ENCODE measurements at regions not wholly inside any gene's neighbourhood (a gene's known extent, or its start where the extent isn't known, plus 50 kb on each side); places are given as distances from the start of the nearest gene placed in this dataset.

- ChIA-PET POLR2A (no interaction called here), CTCF (no interaction called here)
- Histone ChIP-seq H3K4me3 (replicated peaks in 1 of 3; ENCODE audit: insufficient read depth in 1 of 3, low read depth in 1 of 3, low read length in 3 of 3) (no peak overlapping the region), H2AFZ (ENCODE audit: low read depth, low read length) (no peak overlapping the region), H3K9me1 (replicated peaks; ENCODE audit: control insufficient read depth, extremely low read depth, insufficient read depth, low read length) (no peaks in the 10 kb centered on the region), H3K9ac (replicated peaks; ENCODE audit: extremely low read depth, insufficient read depth, low read length) (no peak overlapping the region), H3K79me2 (ENCODE audit: control insufficient read depth, insufficient read depth, low read length) (no peaks in the 10 kb centered on the region), H3K36me3 (ENCODE audit: control insufficient read depth in 2 of 2, extremely low read depth in 1 of 2, insufficient read depth in 2 of 2, low read length in 2 of 2) (no peaks in the 10 kb centered on the region), H4K20me1 (replicated peaks; ENCODE audit: control insufficient read depth, extremely low read depth, insufficient read depth, low read length) (no peaks in the 10 kb centered on the region), H3K27me3 (ENCODE audit: control insufficient read depth in 2 of 2, insufficient read depth in 2 of 2, low read length in 2 of 2) (no peaks in the 10 kb centered on the region), H3K4me2 (ENCODE audit: insufficient read depth, low read length) (no peak overlapping the region), H3K27ac (ENCODE audit: insufficient read depth, low read depth, low read length) (no peak overlapping the region), H3K4me1 (ENCODE audit: control insufficient read depth, extremely low read depth, insufficient read depth, low read length) (no peaks in the 10 kb centered on the region), H3K9me3 (replicated peaks; ENCODE audit: control insufficient read depth, insufficient read depth, low read length) (peaks cover 8% of the 10 kb centered on the region)
- intact Hi-C loops (cut with micrococcal nuclease) = no loop called here
- TF ChIP-seq JUN (IDR thresholded peaks at IDR 0.05; ENCODE audit: borderline replicate concordance, insufficient read depth, insufficient read length, low read depth) (no peak), GATA2 (IDR thresholded peaks at IDR 0.05; ENCODE audit: insufficient read depth, insufficient read length, low read depth, low read length) (no peak), POLR2AphosphoS5 (IDR thresholded peaks at IDR 0.05; ENCODE audit: insufficient read depth, low read depth, low read length) (no peak), POLR2A (IDR thresholded peaks at IDR 0.05; ENCODE audit: low read depth, low read length) (no peak), FOS (IDR thresholded peaks at IDR 0.05; ENCODE audit: borderline replicate concordance, insufficient read depth, low read length) (no peak), MYC (IDR thresholded peaks at IDR 0.05; ENCODE audit: low read depth, low read length) (no peak), EZH2 (IDR thresholded peaks at IDR 0.05; ENCODE audit: borderline replicate concordance, low read depth, low read length, severe bottlenecking) (no peak), MAX (IDR thresholded peaks at IDR 0.05; ENCODE audit: insufficient read depth, insufficient read length) (no peak), CTCF (IDR thresholded peaks at IDR 0.05; ENCODE audit: extremely low read depth in 1 of 2, insufficient read depth in 1 of 2, low read depth in 1 of 2, low read length in 2 of 2) (no peak)
- FAIRE-seq (no peak), DNase-seq (ENCODE audit: low read depth, low spot score) (no peak)
- dilution Hi-C loops (cut with MboI; ENCODE audit: extremely low pct_ligation_motif_present, low sequenced_read_pairs) = no loop called here
- BruUV-seq (replicated peaks) = no TSS peak
Observed at GRCh38 chr3:68173012-68173634, 518.7 kb upstream of the SUCLG2 start.

All from endothelial cell of umbilical vein (primary cell).